GM23338 (cell line): ENCODE measurements at regions not wholly inside any gene's neighbourhood (a gene's known extent, or its start where the extent isn't known, plus 50 kb on each side); places are given as distances from the start of the nearest gene placed in this dataset.

Experiments
- ATAC-seq: fragments of 200-7000 bp; cut with Tn5 transposase; 3 replicates; pipeline ENCODE4 v1.9.1; 2020
- DNase-seq: peaks from one replicate; pipeline ENCODE4 v3.0.0-alpha.2; 2015; ENCODE audit warnings: low spot score
- H2AFZ ChIP-seq: fragments of 200-600 bp; sonication (generic); 2 replicates; pipeline ENCODE4 v1.8.0; 2016; ENCODE audit warnings: antibody characterized with exemption, mild to moderate bottlenecking, moderate library complexity
- H3F3A ChIP-seq: fragments of 200-600 bp; sonication (generic); replicated peaks from 2 replicates; pipeline ENCODE4 v1.8.0; 2017; ENCODE audit warnings: antibody characterized with exemption, mixed run types, low read depth
- H3K27ac ChIP-seq: fragments of 200-600 bp; sonication (generic); 2 replicates; pipeline ENCODE4 v1.6.1; 2016; ENCODE audit warnings: low read depth
- H3K27me3 ChIP-seq: fragments of 200-600 bp; sonication (generic); 2 replicates; pipeline ENCODE4 v1.8.0; 2016; ENCODE audit warnings: mild to moderate bottlenecking, mixed run types, moderate library complexity; ENCODE audit not compliant: insufficient read depth
- H3K36me3 ChIP-seq: fragments of 200-600 bp; sonication (generic); 2 replicates; pipeline ENCODE4 v1.8.0; 2016; ENCODE audit warnings: mild to moderate bottlenecking; ENCODE audit not compliant: insufficient read depth
- H3K4me1 ChIP-seq: fragments of 200-600 bp; sonication (generic); 2 replicates; pipeline ENCODE4 v1.8.0; 2016; ENCODE audit warnings: mild to moderate bottlenecking, moderate library complexity; ENCODE audit not compliant: insufficient read depth
- H3K4me2 ChIP-seq: fragments of 200-600 bp; sonication (generic); 2 replicates; pipeline ENCODE4 v1.7.1; 2017; ENCODE audit warnings: mixed run types
- H3K4me3 ChIP-seq: fragments of 200-600 bp; sonication (generic); 2 replicates; pipeline ENCODE4 v1.6.1; 2016; ENCODE audit warnings: mixed run types
- H3K79me2 ChIP-seq: fragments of 200-600 bp; sonication (generic); replicated peaks from 2 replicates; pipeline ENCODE4 v1.8.0; 2017; ENCODE audit warnings: mild to moderate bottlenecking; ENCODE audit not compliant: insufficient read depth
- H3K9me2 ChIP-seq: fragments of 200-600 bp; sonication (generic); 2 replicates; pipeline ENCODE4 v1.8.0; 2017; ENCODE audit not compliant: insufficient read depth
- H4K20me1 ChIP-seq: fragments of 200-600 bp; sonication (generic); replicated peaks from 2 replicates; pipeline ENCODE4 v1.8.0; 2017; ENCODE audit warnings: mild to moderate bottlenecking; ENCODE audit not compliant: insufficient read depth
- H3K27ac Mint-ChIP-seq: 2 replicates; pipeline ENCODE4 v1.8.0; 2020; ENCODE audit warnings: inconsistent platforms, mild to moderate bottlenecking, moderate library complexity, mixed read lengths
- H3K27me3 Mint-ChIP-seq: 3 replicates; pipeline ENCODE4 v1.8.0; 2022; ENCODE audit warnings: low read depth, mild to moderate bottlenecking, moderate library complexity, mixed read lengths, inconsistent platforms; ENCODE audit not compliant: insufficient read depth, poor library complexity
- H3K36me3 Mint-ChIP-seq: 3 replicates; pipeline ENCODE4 v1.8.0; 2021; ENCODE audit warnings: low read depth, mild to moderate bottlenecking, inconsistent platforms, moderate library complexity, mixed read lengths
- H3K4me1 Mint-ChIP-seq: 3 replicates; pipeline ENCODE4 v1.8.0; 2020; ENCODE audit warnings: mild to moderate bottlenecking, inconsistent platforms, mixed read lengths
- H3K4me3 Mint-ChIP-seq: 3 replicates; pipeline ENCODE4 v1.8.0; 2021; ENCODE audit warnings: moderate library complexity, mild to moderate bottlenecking, inconsistent platforms, mixed read lengths
- H3K9me3 Mint-ChIP-seq: 3 replicates; pipeline ENCODE4 v1.8.0; 2020; ENCODE audit warnings: moderate library complexity, mild to moderate bottlenecking, inconsistent platforms, mixed read lengths
- CREB1 ChIP-seq: fragments of 250-450 bp; sonication (Bioruptor Pico); IDR thresholded peaks from 2 replicates; pipeline ENCODE4 v1.5.0; 2020; ENCODE audit warnings: low read depth, mild to moderate bottlenecking, moderate library complexity
- EZH2 ChIP-seq: fragments of 200-600 bp; sonication (generic); IDR thresholded peaks from one replicate; pipeline ENCODE4 v1.8.0; 2017; ENCODE audit warnings: antibody characterized with exemption, mild to moderate bottlenecking, low read depth; ENCODE audit not compliant: unreplicated experiment
- EZH2phosphoT487 ChIP-seq: fragments of 200-600 bp; sonication (generic); IDR thresholded peaks from one replicate; pipeline ENCODE4 v1.8.1; 2018; ENCODE audit warnings: antibody characterized with exemption; ENCODE audit not compliant: unreplicated experiment
- POLR2AphosphoS5 ChIP-seq: IDR thresholded peaks from 2 replicates; pipeline ENCODE4 v1.6.1; 2016; ENCODE audit warnings: antibody characterized with exemption, low read depth
- STAT1 ChIP-seq: IDR thresholded peaks from one replicate; pipeline ENCODE4 v1.6.1; 2016; ENCODE audit warnings: antibody characterized with exemption; ENCODE audit not compliant: unreplicated experiment
- ZNF114 ChIP-seq: fragments of 250-450 bp; sonication (Bioruptor Pico); IDR thresholded peaks from 2 replicates; pipeline ENCODE4 v1.5.0; 2020; ENCODE audit warnings: mild to moderate bottlenecking, moderate library complexity
- TF ChIP-seq, protein P1 (sequence below): IDR thresholded peaks from 2 replicates; pipeline ENCODE4 v1.6.1; 2016; ENCODE audit warnings: antibody characterized with exemption
- TF ChIP-seq, protein P2 (sequence below): IDR thresholded peaks from one replicate; pipeline ENCODE4 v1.6.1; 2018; ENCODE audit warnings: antibody characterized with exemption; ENCODE audit not compliant: unreplicated experiment
- TF ChIP-seq, protein P3 (sequence below), 2 experiments: fragments of 200-600 bp in 1 of 2; sonication (generic) in 1 of 2; conservative IDR thresholded peaks; 2 replicates each; pipeline versions ENCODE4 v1.5.1 to v1.6.1; 2016 to 2017; ENCODE audit warnings: antibody characterized with exemption in 2 of 2, low read depth in 2 of 2, mild to moderate bottlenecking in 2 of 2, moderate library complexity in 1 of 2

DNA sequence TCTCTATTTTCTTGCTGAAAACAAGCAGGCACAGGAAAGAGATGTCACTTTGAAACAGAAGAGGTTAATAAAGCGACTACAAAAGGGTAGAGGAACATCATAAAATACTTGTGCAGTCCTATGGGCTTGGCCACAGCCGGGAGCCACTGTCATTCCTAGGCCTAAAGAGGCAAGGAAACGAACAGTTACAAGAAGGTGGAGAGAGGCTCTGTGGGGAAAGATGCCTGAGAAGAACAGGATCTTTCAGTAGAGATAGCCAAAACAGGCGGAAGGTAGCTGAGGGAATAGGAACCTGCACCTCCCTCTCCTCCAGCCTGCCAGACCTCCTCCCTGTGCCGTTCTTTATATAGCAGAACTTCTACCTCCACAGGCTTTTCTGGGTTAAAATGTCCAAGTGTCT lies 57.4 kb upstream of the ARSJ start:
- Histone ChIP-seq H3K4me2 (no peak overlapping the region), H3K4me1 (no peaks in the 10 kb centered on the region), H3F3A (no peaks in the 10 kb centered on the region), H3K9me2 (no peaks in the 10 kb centered on the region), H3K36me3 (no peaks in the 10 kb centered on the region), H3K27ac (no peak overlapping the region), H3K27me3 (no peaks in the 10 kb centered on the region), H3K4me3 (no peak overlapping the region), H2AFZ (no peak overlapping the region), H4K20me1 (no peaks in the 10 kb centered on the region), H3K79me2 (no peaks in the 10 kb centered on the region)
- Mint-ChIP-seq H3K9me3 (no peaks in the 10 kb centered on the region), H3K27ac (no peak overlapping the region), H3K4me3 (no peak overlapping the region), H3K27me3 (no peaks in the 10 kb centered on the region), H3K36me3 (no peaks in the 10 kb centered on the region), H3K4me1 (no peaks in the 10 kb centered on the region)
- no peak for DNase-seq
- no peak for ATAC-seq
- TF ChIP-seq EZH2phosphoT487, result no peak
- TF ChIP-seq, protein P1, sequence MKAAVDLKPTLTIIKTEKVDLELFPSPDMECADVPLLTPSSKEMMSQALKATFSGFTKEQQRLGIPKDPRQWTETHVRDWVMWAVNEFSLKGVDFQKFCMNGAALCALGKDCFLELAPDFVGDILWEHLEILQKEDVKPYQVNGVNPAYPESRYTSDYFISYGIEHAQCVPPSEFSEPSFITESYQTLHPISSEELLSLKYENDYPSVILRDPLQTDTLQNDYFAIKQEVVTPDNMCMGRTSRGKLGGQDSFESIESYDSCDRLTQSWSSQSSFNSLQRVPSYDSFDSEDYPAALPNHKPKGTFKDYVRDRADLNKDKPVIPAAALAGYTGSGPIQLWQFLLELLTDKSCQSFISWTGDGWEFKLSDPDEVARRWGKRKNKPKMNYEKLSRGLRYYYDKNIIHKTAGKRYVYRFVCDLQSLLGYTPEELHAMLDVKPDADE, result no peak
- no peak for TF ChIP-seq CREB1
- TF ChIP-seq, protein P2, sequence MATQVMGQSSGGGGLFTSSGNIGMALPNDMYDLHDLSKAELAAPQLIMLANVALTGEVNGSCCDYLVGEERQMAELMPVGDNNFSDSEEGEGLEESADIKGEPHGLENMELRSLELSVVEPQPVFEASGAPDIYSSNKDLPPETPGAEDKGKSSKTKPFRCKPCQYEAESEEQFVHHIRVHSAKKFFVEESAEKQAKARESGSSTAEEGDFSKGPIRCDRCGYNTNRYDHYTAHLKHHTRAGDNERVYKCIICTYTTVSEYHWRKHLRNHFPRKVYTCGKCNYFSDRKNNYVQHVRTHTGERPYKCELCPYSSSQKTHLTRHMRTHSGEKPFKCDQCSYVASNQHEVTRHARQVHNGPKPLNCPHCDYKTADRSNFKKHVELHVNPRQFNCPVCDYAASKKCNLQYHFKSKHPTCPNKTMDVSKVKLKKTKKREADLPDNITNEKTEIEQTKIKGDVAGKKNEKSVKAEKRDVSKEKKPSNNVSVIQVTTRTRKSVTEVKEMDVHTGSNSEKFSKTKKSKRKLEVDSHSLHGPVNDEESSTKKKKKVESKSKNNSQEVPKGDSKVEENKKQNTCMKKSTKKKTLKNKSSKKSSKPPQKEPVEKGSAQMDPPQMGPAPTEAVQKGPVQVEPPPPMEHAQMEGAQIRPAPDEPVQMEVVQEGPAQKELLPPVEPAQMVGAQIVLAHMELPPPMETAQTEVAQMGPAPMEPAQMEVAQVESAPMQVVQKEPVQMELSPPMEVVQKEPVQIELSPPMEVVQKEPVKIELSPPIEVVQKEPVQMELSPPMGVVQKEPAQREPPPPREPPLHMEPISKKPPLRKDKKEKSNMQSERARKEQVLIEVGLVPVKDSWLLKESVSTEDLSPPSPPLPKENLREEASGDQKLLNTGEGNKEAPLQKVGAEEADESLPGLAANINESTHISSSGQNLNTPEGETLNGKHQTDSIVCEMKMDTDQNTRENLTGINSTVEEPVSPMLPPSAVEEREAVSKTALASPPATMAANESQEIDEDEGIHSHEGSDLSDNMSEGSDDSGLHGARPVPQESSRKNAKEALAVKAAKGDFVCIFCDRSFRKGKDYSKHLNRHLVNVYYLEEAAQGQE, result no peak
- TF ChIP-seq ZNF114 (CRISPR knock-in tag), result no peak
- no peak for TF ChIP-seq POLR2AphosphoS5

DNA sequence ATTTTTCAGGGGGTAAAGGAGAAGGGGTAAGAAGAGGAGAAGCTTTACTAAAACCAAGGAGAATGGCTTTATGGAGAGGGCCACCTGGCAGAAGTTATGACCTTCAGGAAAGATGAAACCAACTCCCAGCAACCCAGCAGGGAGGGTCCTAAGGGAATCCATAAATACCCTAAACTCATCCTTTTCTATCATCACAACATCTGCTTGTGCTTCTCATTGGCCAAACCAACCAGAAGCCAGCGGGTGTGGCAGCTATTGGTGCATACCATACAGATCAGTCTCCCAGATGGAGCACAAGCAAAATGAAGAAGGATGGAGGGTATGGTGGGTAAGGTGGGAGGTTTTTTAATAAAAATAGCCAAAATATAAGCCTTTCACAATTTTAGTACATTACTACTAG lies 58.5 kb upstream of the ARSJ start:
- Histone ChIP-seq H3K4me2 (no peak overlapping the region), H3F3A (no peaks in the 10 kb centered on the region), H3K4me1 (no peaks in the 10 kb centered on the region), H3K27me3 (no peaks in the 10 kb centered on the region), H3K9me2 (no peaks in the 10 kb centered on the region), H3K36me3 (no peaks in the 10 kb centered on the region), H4K20me1 (no peaks in the 10 kb centered on the region), H2AFZ (no peak overlapping the region), H3K27ac (no peak overlapping the region), H3K79me2 (no peaks in the 10 kb centered on the region), H3K4me3 (no peak overlapping the region)
- ATAC-seq (no peak), DNase-seq (no peak)
- Mint-ChIP-seq H3K27ac (no peak overlapping the region), H3K4me3 (no peak overlapping the region), H3K36me3 (no peaks in the 10 kb centered on the region), H3K9me3 (no peaks in the 10 kb centered on the region), H3K4me1 (no peaks in the 10 kb centered on the region), H3K27me3 (no peaks in the 10 kb centered on the region)
- TF ChIP-seq, protein P1, result no peak
- TF ChIP-seq, protein P3, sequence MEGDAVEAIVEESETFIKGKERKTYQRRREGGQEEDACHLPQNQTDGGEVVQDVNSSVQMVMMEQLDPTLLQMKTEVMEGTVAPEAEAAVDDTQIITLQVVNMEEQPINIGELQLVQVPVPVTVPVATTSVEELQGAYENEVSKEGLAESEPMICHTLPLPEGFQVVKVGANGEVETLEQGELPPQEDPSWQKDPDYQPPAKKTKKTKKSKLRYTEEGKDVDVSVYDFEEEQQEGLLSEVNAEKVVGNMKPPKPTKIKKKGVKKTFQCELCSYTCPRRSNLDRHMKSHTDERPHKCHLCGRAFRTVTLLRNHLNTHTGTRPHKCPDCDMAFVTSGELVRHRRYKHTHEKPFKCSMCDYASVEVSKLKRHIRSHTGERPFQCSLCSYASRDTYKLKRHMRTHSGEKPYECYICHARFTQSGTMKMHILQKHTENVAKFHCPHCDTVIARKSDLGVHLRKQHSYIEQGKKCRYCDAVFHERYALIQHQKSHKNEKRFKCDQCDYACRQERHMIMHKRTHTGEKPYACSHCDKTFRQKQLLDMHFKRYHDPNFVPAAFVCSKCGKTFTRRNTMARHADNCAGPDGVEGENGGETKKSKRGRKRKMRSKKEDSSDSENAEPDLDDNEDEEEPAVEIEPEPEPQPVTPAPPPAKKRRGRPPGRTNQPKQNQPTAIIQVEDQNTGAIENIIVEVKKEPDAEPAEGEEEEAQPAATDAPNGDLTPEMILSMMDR (conservative IDR thresholded peaks at IDR 0.05; ENCODE audit: low read depth in 2 of 2), result no peak
- TF ChIP-seq STAT1, result no peak
- TF ChIP-seq ZNF114 (CRISPR knock-in tag), result no peak
- TF ChIP-seq EZH2phosphoT487, result no peak
- TF ChIP-seq EZH2, result no peak
- TF ChIP-seq, protein P2, result no peak
